ENCODE measurements at regions not wholly inside any gene's neighbourhood (a gene's known extent, or its start where the extent isn't known, plus 50 kb on each side); places are given as distances from the start of the nearest gene placed in this dataset.
"Not testable (repeated sequence)": the region's sequence is repeated elsewhere in the genome, so short reads cannot be mapped to it uniquely, and the experiment has no call there.

- Histone ChIP-seq H2AFZ (ENCODE audit: low read length) (no peak overlapping the region), H3K9me2 (replicated peaks; ENCODE audit: low read depth, low read length) (no peaks in the 10 kb centered on the region), H3K36me3 (ENCODE audit: insufficient read depth, low read length) (no peaks in the 10 kb centered on the region), H3K9ac (ENCODE audit: low read depth, low read length, poor library complexity, severe bottlenecking) (no peak overlapping the region), H3F3A (ENCODE audit: low read depth) (no peaks in the 10 kb centered on the region), H3K4me1 (ENCODE audit: insufficient read depth, low read length, poor library complexity, severe bottlenecking) (no peaks in the 10 kb centered on the region), H3K79me2 (ENCODE audit: insufficient read depth, low read length) (no peaks in the 10 kb centered on the region), H3K4me3 (ENCODE audit: low read length, poor library complexity, severe bottlenecking) (no peak overlapping the region), H3K4me2 (ENCODE audit: low read depth, low read length, poor library complexity, severe bottlenecking) (no peak overlapping the region), H4K20me1 (ENCODE audit: insufficient read depth, low read length, poor library complexity, severe bottlenecking) (no peaks in the 10 kb centered on the region), H3K9me3 (ENCODE audit: insufficient read depth, low read depth, low read length) (no peaks in the 10 kb centered on the region), H3K27me3 (ENCODE audit: insufficient read depth, low read length, poor library complexity, severe bottlenecking) (no peaks in the 10 kb centered on the region)
- TF ChIP-seq EZH2phosphoT487 (IDR thresholded peaks at IDR 0.05; ENCODE audit: borderline replicate concordance) (no peak), CTCF (conservative IDR thresholded peaks at IDR 0.05; ENCODE audit: low read length) (no peak)
These were observed 55.7 kb upstream of the PPARGC1A start for GRCh38 chr4:23945451-23946017.

- not testable (repeated sequence) for H3K4me2 ChIP-seq (ENCODE audit: low read depth, low read length, poor library complexity, severe bottlenecking); H3F3A ChIP-seq (ENCODE audit: low read depth); H3K79me2 ChIP-seq (ENCODE audit: insufficient read depth, low read length); H3K9me2 ChIP-seq (replicated peaks; ENCODE audit: low read depth, low read length); H4K20me1 ChIP-seq (ENCODE audit: insufficient read depth, low read length, poor library complexity, severe bottlenecking); H3K9ac ChIP-seq (ENCODE audit: low read depth, low read length, poor library complexity, severe bottlenecking); H3K4me1 ChIP-seq (ENCODE audit: insufficient read depth, low read length, poor library complexity, severe bottlenecking); H3K4me3 ChIP-seq (ENCODE audit: low read length, poor library complexity, severe bottlenecking); H3K27me3 ChIP-seq (ENCODE audit: insufficient read depth, low read length, poor library complexity, severe bottlenecking); H3K36me3 ChIP-seq (ENCODE audit: insufficient read depth, low read length); H2AFZ ChIP-seq (ENCODE audit: low read length); H3K9me3 ChIP-seq (ENCODE audit: insufficient read depth, low read depth, low read length)
These were observed 54.7 kb upstream of the PPARGC1A start for GRCh38 chr4:23944556-23944955.

DNA sequence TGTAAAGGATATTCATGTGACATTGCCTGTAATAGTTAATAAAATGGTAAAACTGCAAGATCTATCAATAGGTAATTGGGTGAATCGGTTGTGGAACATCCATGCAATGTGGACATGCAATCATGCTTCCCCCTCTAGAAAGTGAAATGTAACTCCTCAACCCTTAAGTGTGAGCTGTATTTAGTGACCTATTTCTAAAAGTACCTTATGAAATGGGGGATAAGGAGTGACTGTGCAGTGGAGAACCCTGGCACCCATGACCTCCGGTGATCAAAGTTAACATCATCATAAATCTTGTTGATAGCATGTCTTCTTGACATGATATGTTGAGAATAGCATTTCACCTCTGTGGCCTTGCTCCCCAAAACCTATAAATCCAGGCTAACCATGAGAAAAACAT lies 53.6 kb upstream of the PPARGC1A start:
- Histone ChIP-seq H3K4me3 (ENCODE audit: low read length, poor library complexity, severe bottlenecking) (no peak overlapping the region), H3F3A (ENCODE audit: low read depth) (no peaks in the 10 kb centered on the region), H3K36me3 (ENCODE audit: insufficient read depth, low read length) (no peaks in the 10 kb centered on the region), H3K4me1 (ENCODE audit: insufficient read depth, low read length, poor library complexity, severe bottlenecking) (no peaks in the 10 kb centered on the region), H3K9me2 (replicated peaks; ENCODE audit: low read depth, low read length) (no peaks in the 10 kb centered on the region), H4K20me1 (ENCODE audit: insufficient read depth, low read length, poor library complexity, severe bottlenecking) (no peaks in the 10 kb centered on the region), H3K4me2 (ENCODE audit: low read depth, low read length, poor library complexity, severe bottlenecking) (no peak overlapping the region), H3K27me3 (ENCODE audit: insufficient read depth, low read length, poor library complexity, severe bottlenecking) (no peaks in the 10 kb centered on the region), H2AFZ (ENCODE audit: low read length) (no peak overlapping the region), H3K79me2 (ENCODE audit: insufficient read depth, low read length) (no peaks in the 10 kb centered on the region), H3K9me3 (ENCODE audit: insufficient read depth, low read depth, low read length) (no peaks in the 10 kb centered on the region), H3K9ac (ENCODE audit: low read depth, low read length, poor library complexity, severe bottlenecking) (no peak overlapping the region)
- TF ChIP-seq CTCF (conservative IDR thresholded peaks at IDR 0.05; ENCODE audit: low read length) (no peak), EZH2phosphoT487 (IDR thresholded peaks at IDR 0.05; ENCODE audit: borderline replicate concordance) (no peak)

DNA sequence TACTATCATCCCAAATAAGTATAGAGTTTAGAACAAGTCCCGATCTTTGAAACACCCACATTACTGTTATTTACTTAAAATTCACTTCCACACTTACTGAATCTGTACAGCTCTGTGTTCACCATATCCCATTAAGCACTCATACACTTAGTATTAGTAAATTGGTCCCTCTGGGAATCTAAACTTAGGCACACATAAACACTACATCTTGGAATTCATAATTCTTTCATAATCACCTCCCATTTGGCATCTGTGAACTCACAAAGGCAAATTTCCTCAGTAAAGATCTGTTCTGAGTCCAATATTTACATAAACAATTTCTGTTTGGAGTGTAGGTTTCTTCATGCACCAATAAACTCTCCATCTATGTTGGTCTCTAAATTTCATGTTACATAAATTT lies 52.6 kb upstream of the PPARGC1A start:
- Histone ChIP-seq H3K4me2 (ENCODE audit: low read depth, low read length, poor library complexity, severe bottlenecking) (no peak overlapping the region), H3K36me3 (ENCODE audit: insufficient read depth, low read length) (no peaks in the 10 kb centered on the region), H3K4me1 (ENCODE audit: insufficient read depth, low read length, poor library complexity, severe bottlenecking) (no peaks in the 10 kb centered on the region), H3K9me2 (replicated peaks; ENCODE audit: low read depth, low read length) (no peaks in the 10 kb centered on the region), H3K9me3 (ENCODE audit: insufficient read depth, low read depth, low read length) (no peaks in the 10 kb centered on the region), H3K79me2 (ENCODE audit: insufficient read depth, low read length) (no peaks in the 10 kb centered on the region), H3F3A (ENCODE audit: low read depth) (no peaks in the 10 kb centered on the region), H3K9ac (ENCODE audit: low read depth, low read length, poor library complexity, severe bottlenecking) (no peak overlapping the region), H4K20me1 (ENCODE audit: insufficient read depth, low read length, poor library complexity, severe bottlenecking) (no peaks in the 10 kb centered on the region), H3K27me3 (ENCODE audit: insufficient read depth, low read length, poor library complexity, severe bottlenecking) (no peaks in the 10 kb centered on the region), H2AFZ (ENCODE audit: low read length) (no peak overlapping the region), H3K4me3 (ENCODE audit: low read length, poor library complexity, severe bottlenecking) (no peak overlapping the region)
- TF ChIP-seq CTCF (conservative IDR thresholded peaks at IDR 0.05; ENCODE audit: low read length) (no peak), EZH2phosphoT487 (IDR thresholded peaks at IDR 0.05; ENCODE audit: borderline replicate concordance) (no peak)
